GM10248 (cell line): ENCODE measurements at regions not wholly inside any gene's neighbourhood (a gene's known extent, or its start where the extent isn't known, plus 50 kb on each side); places are given as distances from the start of the nearest gene placed in this dataset.

Source experiments
- CTCF ChIA-PET: fragments of 300-600 bp; sonication (Branson Sonifier 250); formaldehyde crosslinking; extraction: SDS; loops from one replicate; lab custom pipeline; 2021; ENCODE audit warnings: antibody characterized with exemption; lab: Yijun Ruan, JAX
- POLR2A ChIA-PET: fragments of 350-650 bp; sonication (Branson Sonifier 250); formaldehyde crosslinking; extraction: SDS; loops from one replicate; lab custom pipeline; 2020; ENCODE audit warnings: antibody characterized with exemption; lab: Yijun Ruan, JAX
- DNase-seq: peaks from one replicate; pipeline ENCODE4 v3.0.0; 2012; ENCODE audit errors: extremely low spot score
- CTCF ChIP-seq: IDR thresholded peaks from 2 replicates; pipeline ENCODE4 v1.5.1; 2012; ENCODE audit warnings: mild to moderate bottlenecking, low read depth; ENCODE audit errors: extremely low read depth, missing control alignments, control extremely low read depth

GRCh38 chr5:115354246-115354645, 57.8 kb upstream of the CCDC112 start:
- ChIA-PET CTCF (interaction anchor here (1.0 kb wide), 1 partner anchor 10 kb away, joined by 3 read pairs; no protein-coding TSS in a partner anchor), POLR2A (no interaction called here)
- no peak for DNase-seq
- TF ChIP-seq CTCF = no peak

GRCh38 chr5:115352571-115352970, 56.1 kb upstream of the CCDC112 start:
- POLR2A ChIA-PET = no interaction called here

GRCh38 chr5:115351356-115352195, 55.1 kb upstream of the CCDC112 start:
- DNase-seq = no peak
- TF ChIP-seq CTCF = no peak
- POLR2A ChIA-PET = no interaction called here
- CTCF ChIA-PET = interaction anchor here (1.1 to 1.8 kb wide), 2 partner anchors 15 to 21 kb away, joined by 3 to 4 read pairs; no protein-coding TSS in a partner anchor

More at GRCh38 chr5:115352571-115352970, 56.1 kb upstream of the CCDC112 start:
- no peak for TF ChIP-seq CTCF
- no peak for DNase-seq
- CTCF ChIA-PET = interaction anchor here (0.9 to 1.8 kb wide), 3 partner anchors 11 to 20 kb away, joined by 3 to 4 read pairs (median 3); no protein-coding TSS in a partner anchor

- TF ChIP-seq CTCF = no peak
- no peak for DNase-seq
- ChIA-PET POLR2A (no interaction called here), CTCF (no interaction called here)
Observed at GRCh38 chr5:115350894-115351293, 54.4 kb upstream of the CCDC112 start.

GRCh38 chr5:115349001-115349817, 52.8 kb upstream of the CCDC112 start:
- DNase-seq = no peak
- TF ChIP-seq CTCF = no peak
- ChIA-PET POLR2A (no interaction called here), CTCF (interaction anchor here (0.9 to 1.6 kb wide), 4 partner anchors 23 to 202 kb away, joined by 3 to 5 read pairs (median 3); no protein-coding TSS in a partner anchor)

- no peak for DNase-seq
- CTCF ChIA-PET = interaction anchor here (1.2 to 1.6 kb wide), 2 partner anchors 24 to 29 kb away, joined by 3 to 5 read pairs; no protein-coding TSS in a partner anchor
- no peak for TF ChIP-seq CTCF
- POLR2A ChIA-PET = no interaction called here
Observed at GRCh38 chr5:115348175-115348574, 51.7 kb upstream of the CCDC112 start.
